ENCODE measurements at regions not wholly inside any gene's neighbourhood (a gene's known extent, or its start where the extent isn't known, plus 50 kb on each side); places are given as distances from the start of the nearest gene placed in this dataset.

DNA sequence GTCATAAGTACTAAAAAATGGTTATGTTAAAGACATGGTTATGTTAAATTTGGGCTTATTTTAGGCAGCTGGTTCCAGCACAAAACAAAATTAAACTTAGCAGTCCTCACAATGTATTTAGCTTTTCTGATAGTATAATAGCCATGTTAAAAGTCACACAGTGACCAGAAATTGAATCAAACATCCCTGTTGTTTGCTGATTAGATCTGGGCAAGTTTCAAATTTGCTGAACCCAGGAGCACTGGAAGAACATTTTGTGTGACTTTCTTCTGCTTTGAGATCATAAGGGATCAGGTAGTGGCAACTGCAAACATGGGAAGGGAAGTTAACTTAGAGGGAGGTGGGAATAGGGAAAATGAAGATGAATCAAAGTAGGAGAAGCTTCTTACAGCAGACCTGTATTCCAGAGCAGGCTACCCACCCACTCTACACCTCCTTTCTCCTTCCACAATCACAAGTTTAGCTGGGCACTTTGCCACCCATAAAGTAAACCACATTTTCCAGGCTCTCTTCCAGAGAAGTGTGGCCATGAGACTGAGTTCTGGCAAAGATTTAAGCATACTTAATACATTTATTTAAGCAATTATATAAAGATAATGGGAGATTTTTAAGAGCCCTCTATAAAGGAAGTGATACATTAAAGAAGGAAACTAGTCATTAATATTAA is 616.1 kb upstream of the LRATD1 start:
- TF ChIP-seq, protein P1, sequence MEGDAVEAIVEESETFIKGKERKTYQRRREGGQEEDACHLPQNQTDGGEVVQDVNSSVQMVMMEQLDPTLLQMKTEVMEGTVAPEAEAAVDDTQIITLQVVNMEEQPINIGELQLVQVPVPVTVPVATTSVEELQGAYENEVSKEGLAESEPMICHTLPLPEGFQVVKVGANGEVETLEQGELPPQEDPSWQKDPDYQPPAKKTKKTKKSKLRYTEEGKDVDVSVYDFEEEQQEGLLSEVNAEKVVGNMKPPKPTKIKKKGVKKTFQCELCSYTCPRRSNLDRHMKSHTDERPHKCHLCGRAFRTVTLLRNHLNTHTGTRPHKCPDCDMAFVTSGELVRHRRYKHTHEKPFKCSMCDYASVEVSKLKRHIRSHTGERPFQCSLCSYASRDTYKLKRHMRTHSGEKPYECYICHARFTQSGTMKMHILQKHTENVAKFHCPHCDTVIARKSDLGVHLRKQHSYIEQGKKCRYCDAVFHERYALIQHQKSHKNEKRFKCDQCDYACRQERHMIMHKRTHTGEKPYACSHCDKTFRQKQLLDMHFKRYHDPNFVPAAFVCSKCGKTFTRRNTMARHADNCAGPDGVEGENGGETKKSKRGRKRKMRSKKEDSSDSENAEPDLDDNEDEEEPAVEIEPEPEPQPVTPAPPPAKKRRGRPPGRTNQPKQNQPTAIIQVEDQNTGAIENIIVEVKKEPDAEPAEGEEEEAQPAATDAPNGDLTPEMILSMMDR (conservative IDR thresholded peaks at IDR 0.05; ENCODE audit: low read depth in 2 of 2) = no peak
- TF ChIP-seq EZH2 (IDR thresholded peaks at IDR 0.05; ENCODE audit: low read depth, unreplicated experiment) = no peak
- TF ChIP-seq, protein P2, sequence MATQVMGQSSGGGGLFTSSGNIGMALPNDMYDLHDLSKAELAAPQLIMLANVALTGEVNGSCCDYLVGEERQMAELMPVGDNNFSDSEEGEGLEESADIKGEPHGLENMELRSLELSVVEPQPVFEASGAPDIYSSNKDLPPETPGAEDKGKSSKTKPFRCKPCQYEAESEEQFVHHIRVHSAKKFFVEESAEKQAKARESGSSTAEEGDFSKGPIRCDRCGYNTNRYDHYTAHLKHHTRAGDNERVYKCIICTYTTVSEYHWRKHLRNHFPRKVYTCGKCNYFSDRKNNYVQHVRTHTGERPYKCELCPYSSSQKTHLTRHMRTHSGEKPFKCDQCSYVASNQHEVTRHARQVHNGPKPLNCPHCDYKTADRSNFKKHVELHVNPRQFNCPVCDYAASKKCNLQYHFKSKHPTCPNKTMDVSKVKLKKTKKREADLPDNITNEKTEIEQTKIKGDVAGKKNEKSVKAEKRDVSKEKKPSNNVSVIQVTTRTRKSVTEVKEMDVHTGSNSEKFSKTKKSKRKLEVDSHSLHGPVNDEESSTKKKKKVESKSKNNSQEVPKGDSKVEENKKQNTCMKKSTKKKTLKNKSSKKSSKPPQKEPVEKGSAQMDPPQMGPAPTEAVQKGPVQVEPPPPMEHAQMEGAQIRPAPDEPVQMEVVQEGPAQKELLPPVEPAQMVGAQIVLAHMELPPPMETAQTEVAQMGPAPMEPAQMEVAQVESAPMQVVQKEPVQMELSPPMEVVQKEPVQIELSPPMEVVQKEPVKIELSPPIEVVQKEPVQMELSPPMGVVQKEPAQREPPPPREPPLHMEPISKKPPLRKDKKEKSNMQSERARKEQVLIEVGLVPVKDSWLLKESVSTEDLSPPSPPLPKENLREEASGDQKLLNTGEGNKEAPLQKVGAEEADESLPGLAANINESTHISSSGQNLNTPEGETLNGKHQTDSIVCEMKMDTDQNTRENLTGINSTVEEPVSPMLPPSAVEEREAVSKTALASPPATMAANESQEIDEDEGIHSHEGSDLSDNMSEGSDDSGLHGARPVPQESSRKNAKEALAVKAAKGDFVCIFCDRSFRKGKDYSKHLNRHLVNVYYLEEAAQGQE (IDR thresholded peaks at IDR 0.05; ENCODE audit: unreplicated experiment) = no peak
- TF ChIP-seq POLR2AphosphoS5 (IDR thresholded peaks at IDR 0.05; ENCODE audit: low read depth) = no peak
- no peak for TF ChIP-seq JUNB (IDR thresholded peaks at IDR 0.05; ENCODE audit: unreplicated experiment)
- TF ChIP-seq ZNF114 (CRISPR knock-in tag; IDR thresholded peaks at IDR 0.05) = no peak
- TF ChIP-seq CREB1 (CRISPR knock-in tag; IDR thresholded peaks at IDR 0.05; ENCODE audit: low read depth) = no peak
- no peak for TF ChIP-seq EZH2phosphoT487 (IDR thresholded peaks at IDR 0.05; ENCODE audit: unreplicated experiment)
- TF ChIP-seq STAT1 (IDR thresholded peaks at IDR 0.05; ENCODE audit: unreplicated experiment) = no peak
